ENCODE measurements at regions not wholly inside any gene's neighbourhood (a gene's known extent, or its start where the extent isn't known, plus 50 kb on each side); places are given as distances from the start of the nearest gene placed in this dataset.
"Not testable (repeated sequence)": the region's sequence is repeated elsewhere in the genome, so short reads cannot be mapped to it uniquely, and the experiment has no call there.

GRCh38 chr2:126952216-126952615 is 53.5 kb downstream of the TEX51 start:
- intact Hi-C loops (cut with DNase I): no loop called here

GRCh38 chr2:126953483-126953882 is 54.8 kb downstream of the TEX51 start:
- no peak for DNase-seq (ENCODE audit: low spot score)

More at GRCh38 chr2:126952216-126952615, 53.5 kb downstream of the TEX51 start:
- DNase-seq (ENCODE audit: low spot score): no peak

GRCh38 chr2:126954831-126955230 is 56.1 kb downstream of the TEX51 start:
- no peak for DNase-seq (ENCODE audit: low spot score)
- intact Hi-C loops (cut with DNase I): no loop called here

More at GRCh38 chr2:126953483-126953882, 54.8 kb downstream of the TEX51 start:
- intact Hi-C loops (cut with DNase I): no loop called here

GRCh38 chr2:126956773-126957172 is 58.1 kb downstream of the TEX51 start:
- intact Hi-C loops (cut with DNase I); DNase-seq (ENCODE audit: low spot score): not testable (repeated sequence)

GRCh38 chr2:126963390-126963789 is 64.7 kb downstream of the TEX51 start:
- no peak for DNase-seq (ENCODE audit: low spot score)
- intact Hi-C loops (cut with DNase I): no loop called here

GRCh38 chr2:126966601-126967000 is 67.9 kb downstream of the TEX51 start:
- intact Hi-C loops (cut with DNase I): no loop called here
- no peak for DNase-seq (ENCODE audit: low spot score)

GRCh38 chr2:126970583-126970982 is 71.9 kb downstream of the TEX51 start:
- DNase-seq (ENCODE audit: low spot score): no peak
- intact Hi-C loops (cut with DNase I): loop anchor here (10.0 kb wide), 1 partner anchor 1226 kb away; no protein-coding TSS in a partner anchor

GRCh38 chr2:126971162-126971480 is 72.4 kb downstream of the TEX51 start:
- intact Hi-C loops (cut with DNase I): loop anchor here (10.0 kb wide), 1 partner anchor 1226 kb away; no protein-coding TSS in a partner anchor
- no peak for DNase-seq (ENCODE audit: low spot score)

GRCh38 chr2:126971481-126972278 is 73.0 kb downstream of the TEX51 start:
- no peak for DNase-seq (ENCODE audit: low spot score)
- intact Hi-C loops (cut with DNase I): loop anchor here (10.0 kb wide), 1 partner anchor 1227 kb away; no protein-coding TSS in a partner anchor

- intact Hi-C loops (cut with DNase I): loop anchor here (10.0 kb wide), 1 partner anchor 1227 kb away; no protein-coding TSS in a partner anchor
These were observed 73.6 kb downstream of the TEX51 start for GRCh38 chr2:126972279-126972626.

GRCh38 chr2:126973745-126974144 is 75.1 kb downstream of the TEX51 start:
- intact Hi-C loops (cut with DNase I): loop anchor here (10.0 kb wide), 1 partner anchor 1229 kb away; no protein-coding TSS in a partner anchor
- no peak for DNase-seq (ENCODE audit: low spot score)

More at GRCh38 chr2:126972279-126972626, 73.6 kb downstream of the TEX51 start:
- no peak for DNase-seq (ENCODE audit: low spot score)

- intact Hi-C loops (cut with DNase I): loop anchor here (10.0 kb wide), 1 partner anchor 1231 kb away; no protein-coding TSS in a partner anchor
- no peak for DNase-seq (ENCODE audit: low spot score)
These were observed 77.3 kb downstream of the TEX51 start for GRCh38 chr2:126975671-126976655.

- DNase-seq (ENCODE audit: low spot score): no peak
- intact Hi-C loops (cut with DNase I): loop anchor here (10.0 kb wide), 1 partner anchor 1232 kb away; no protein-coding TSS in a partner anchor
These were observed 78.1 kb downstream of the TEX51 start for GRCh38 chr2:126976721-126977328.

- intact Hi-C loops (cut with DNase I): loop anchor here (10.0 kb wide), 1 partner anchor 1234 kb away; no protein-coding TSS in a partner anchor
- DNase-seq (ENCODE audit: low spot score): no peak
These were observed 79.6 kb downstream of the TEX51 start for GRCh38 chr2:126978333-126978732.

GRCh38 chr2:126979039-126980003 is 80.6 kb downstream of the TEX51 start:
- intact Hi-C loops (cut with DNase I): loop anchor here (10.0 kb wide), 1 partner anchor 1235 kb away; no protein-coding TSS in a partner anchor
- DNase-seq (ENCODE audit: low spot score): no peak

- DNase-seq (ENCODE audit: low spot score): no peak
- intact Hi-C loops (cut with DNase I): no loop called here
These were observed 82.8 kb downstream of the TEX51 start for GRCh38 chr2:126981476-126981875.

GRCh38 chr2:126982935-126983334 is 84.2 kb downstream of the TEX51 start:
- intact Hi-C loops (cut with DNase I): no loop called here
- no peak for DNase-seq (ENCODE audit: low spot score)

GRCh38 chr2:126986631-126987187 is 88.0 kb downstream of the TEX51 start:
- intact Hi-C loops (cut with DNase I): no loop called here
- no peak for DNase-seq (ENCODE audit: low spot score)
